HCT116 (cell line): ENCODE measurements at regions not wholly inside any gene's neighbourhood (a gene's known extent, or its start where the extent isn't known, plus 50 kb on each side); places are given as distances from the start of the nearest gene placed in this dataset.

ENCODE experiments used
- ATAC-seq: fragments of 200-7000 bp; cut with Tn5 transposase; 2 replicates; pipeline ENCODE4 v1.9.1; 2020; ENCODE audit warnings: mild to moderate bottlenecking, moderate library complexity
- BruUV-seq: library from RNA; stranded (reverse); fragments of 400-500 nt; replicated peaks from 2 replicates; lab custom pipeline; 2021; lab: Mats Ljungman, UMichigan
- CTCF ChIA-PET: fragments of 300-600 bp; sonication (Branson Sonifier 250); formaldehyde crosslinking; loops from one replicate; lab custom pipeline; 2021; ENCODE audit warnings: antibody characterized with exemption; lab: Charles Lee
- POLR2A ChIA-PET: fragments of 300-600, 350-600 bp; sonication (Branson Sonifier 250); formaldehyde crosslinking; loops from one replicate; lab custom pipeline; 2021; ENCODE audit warnings: antibody characterized with exemption; lab: Charles Lee
- RAD21 ChIA-PET, 2 experiments: fragments of 300-600 bp; sonication (Branson Sonifier 250); formaldehyde crosslinking; loops; one replicate each; lab custom pipeline; 2023; ENCODE audit warnings: low total read pairs in 2 of 2; ENCODE audit not compliant: uncharacterized antibody in 2 of 2, unreplicated experiment in 2 of 2, low non-redundant PET in 1 of 2; lab: Charles Lee
- DNase-seq: peaks from one replicate; pipeline ENCODE4 v3.0.0-alpha.2; 2010; ENCODE audit warnings: low read depth, low spot score
- H2AFZ ChIP-seq: fragments of 200-600 bp; shearing (Covaris generic), sonication (generic); 2 replicates; pipeline ENCODE4 v1.6.1; 2017; ENCODE audit warnings: low read depth, mixed run types, mixed read lengths, antibody characterized with exemption, low read length; ENCODE audit not compliant: poor library complexity, severe bottlenecking
- H3K27ac ChIP-seq: 2 replicates; pipeline ENCODE4 v1.5.1; 2012; ENCODE audit warnings: low read depth, low read length
- H3K27me3 ChIP-seq: fragments of 200-600 bp; sonication (generic); 2 replicates; pipeline ENCODE4 v1.6.1; 2016; ENCODE audit warnings: mixed run types, low read length, mixed read lengths; ENCODE audit not compliant: insufficient read depth
- H3K36me3 ChIP-seq, 2 experiments: fragments of 200-500 bp in 1 of 2; fragments of 200-600 bp in 1 of 2; sonication (Bioruptor generic) in 1 of 2; sonication (generic) in 1 of 2; 2 replicates each; pipeline versions ENCODE4 v1.5.1 to v1.6.1; 2014 to 2016; ENCODE audit warnings: low read length in 2 of 2, inconsistent platforms in 1 of 2, mixed read lengths in 1 of 2, mixed run types in 1 of 2; ENCODE audit not compliant: insufficient read depth in 2 of 2, control insufficient read depth in 1 of 2
- H3K4me1 ChIP-seq, 2 experiments: fragments of 200-600 bp in 1 of 2; sonication (generic) in 1 of 2; 2 replicates each; pipeline versions ENCODE4 v1.5.1 to v1.6.1; 2012 to 2017; ENCODE audit warnings: low read length in 2 of 2, inconsistent platforms in 1 of 2, mild to moderate bottlenecking in 1 of 2, mixed read lengths in 1 of 2, mixed run types in 1 of 2, moderate library complexity in 1 of 2; ENCODE audit not compliant: insufficient read depth in 2 of 2, control insufficient read depth in 1 of 2
- H3K4me2 ChIP-seq: fragments of 200-600 bp; sonication (generic); 2 replicates; pipeline ENCODE4 v1.6.1; 2017; ENCODE audit warnings: mixed run types, low read length, mixed read lengths
- H3K4me3 ChIP-seq, 2 experiments: fragments of 200-600 bp in 1 of 2; sonication (generic) in 1 of 2; replicated peaks in 1 of 2; 2 replicates each; pipeline ENCODE4 v1.5.1; 2011 to 2016; ENCODE audit warnings: low read length in 2 of 2, control low read depth in 1 of 2, low read depth in 1 of 2, mild to moderate bottlenecking in 1 of 2, mixed read lengths in 1 of 2, mixed run types in 1 of 2
- H3K79me2 ChIP-seq: fragments of 200-600 bp; sonication (generic); 2 replicates; pipeline ENCODE4 v1.6.1; 2017; ENCODE audit warnings: mild to moderate bottlenecking, mixed run types, low read length, moderate library complexity, mixed read lengths; ENCODE audit not compliant: insufficient read depth
- H3K9ac ChIP-seq: fragments of 200-600 bp; sonication (generic); 2 replicates; pipeline ENCODE4 v1.6.1; 2016; ENCODE audit warnings: low read length, mixed read lengths
- H3K9me2 ChIP-seq: fragments of 200-600 bp; sonication (generic), shearing (Covaris generic); 2 replicates; pipeline ENCODE4 v1.6.1; 2017; ENCODE audit warnings: mixed run types, mild to moderate bottlenecking, moderate library complexity; ENCODE audit not compliant: insufficient read depth
- H3K9me3 ChIP-seq, 2 experiments: fragments of 200-500 bp in 1 of 2; fragments of 200-600 bp in 1 of 2; sonication (Bioruptor generic) in 1 of 2; sonication (generic) in 1 of 2; 2 replicates each; pipeline ENCODE4 v1.6.1; 2014 to 2017; ENCODE audit warnings: low read length in 2 of 2, mixed read lengths in 2 of 2, inconsistent platforms in 1 of 2, low read depth in 1 of 2, mild to moderate bottlenecking in 1 of 2, mixed run types in 1 of 2, moderate library complexity in 1 of 2; ENCODE audit not compliant: control insufficient read depth in 1 of 2, insufficient read depth in 1 of 2
- H4K20me1 ChIP-seq: fragments of 200-600 bp; sonication (generic), shearing (Covaris generic); 2 replicates; pipeline ENCODE4 v1.6.1; 2017; ENCODE audit warnings: mixed run types, mild to moderate bottlenecking, moderate library complexity; ENCODE audit not compliant: insufficient read depth
- CBX3 ChIP-seq: IDR thresholded peaks from 2 replicates; pipeline ENCODE4 v1.6.1; 2012; ENCODE audit warnings: low read depth
- ELF1 ChIP-seq: IDR thresholded peaks from 2 replicates; pipeline ENCODE4 v1.6.1; 2012; ENCODE audit warnings: low read depth, borderline replicate concordance
- EZH2phosphoT487 ChIP-seq: fragments of 200-600 bp; IDR thresholded peaks from 2 replicates; pipeline ENCODE4 v1.6.1; 2018; ENCODE audit warnings: antibody characterized with exemption, borderline replicate concordance
- FOSL1 ChIP-seq: IDR thresholded peaks from 2 replicates; pipeline ENCODE4 v1.6.1; 2012; ENCODE audit warnings: low read depth
- POLR2A ChIP-seq: IDR thresholded peaks from 2 replicates; pipeline ENCODE4 v1.7.0; 2011; ENCODE audit warnings: borderline replicate concordance; ENCODE audit not compliant: insufficient read depth, insufficient read length; ENCODE audit errors: extremely low read depth
- RAD21 ChIP-seq: IDR thresholded peaks from 2 replicates; pipeline ENCODE4 v1.6.1; 2012; ENCODE audit warnings: low read depth, mild to moderate bottlenecking
- SIN3A ChIP-seq: IDR thresholded peaks from 2 replicates; pipeline ENCODE4 v1.6.1; 2012; ENCODE audit warnings: low read depth
- SP1 ChIP-seq: IDR thresholded peaks from 2 replicates; pipeline ENCODE4 v1.6.1; 2012; ENCODE audit warnings: low read depth
- SRF ChIP-seq: IDR thresholded peaks from 2 replicates; pipeline ENCODE4 v1.6.1; 2012; ENCODE audit warnings: low read depth
- TCF7L2 ChIP-seq: IDR thresholded peaks from 2 replicates; pipeline ENCODE4 v1.7.0; 2011; ENCODE audit warnings: borderline replicate concordance, inconsistent platforms; ENCODE audit not compliant: insufficient read depth, insufficient read length; ENCODE audit errors: extremely low read depth
- YY1 ChIP-seq: IDR thresholded peaks from 2 replicates; pipeline ENCODE4 v1.6.1; 2011; ENCODE audit warnings: low read length, low read depth, moderate library complexity, mild to moderate bottlenecking; ENCODE audit not compliant: insufficient replicate concordance; ENCODE audit errors: extremely low read depth
- ZFX ChIP-seq: fragments of 450-650 bp; IDR thresholded peaks from 2 replicates; pipeline ENCODE4 v1.6.1; 2017
- ZNF274 ChIP-seq: fragments of 200-500 bp; sonication (Bioruptor generic); IDR thresholded peaks from 2 replicates; pipeline ENCODE4 v1.6.1; 2014; ENCODE audit warnings: mild to moderate bottlenecking, low read depth, low read length, inconsistent platforms
- intact Hi-C: fragments of 100-400 bp; cut with micrococcal nuclease; formaldehyde crosslinking; loops from 2 replicates; pipeline ENCODE4 v1.10.0; 2022

DNA sequence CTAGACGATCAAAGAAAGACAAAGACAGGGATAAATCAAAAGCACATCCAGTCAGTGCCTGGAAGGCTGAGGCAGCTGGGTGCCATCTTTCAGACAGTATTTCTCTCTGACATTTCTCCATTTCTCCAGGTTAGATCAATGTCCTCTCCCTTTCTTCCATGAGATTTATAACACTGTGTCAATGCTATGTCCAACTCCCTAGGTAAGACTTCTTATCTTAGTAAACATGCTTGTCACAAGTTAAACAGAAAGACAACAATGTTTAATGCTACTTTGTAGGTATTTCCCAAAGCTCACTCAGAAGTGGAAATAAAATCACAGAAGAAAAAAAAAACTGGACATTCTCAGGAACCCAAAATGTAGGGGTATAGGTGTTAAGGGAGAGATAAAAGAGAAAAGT lies 113.9 kb downstream of the GPR63 start:
- H3K27me3 ChIP-seq, result no peaks in the 10 kb centered on the region
- POLR2A ChIA-PET, result no interaction called here
- H4K20me1 ChIP-seq, result no peaks in the 10 kb centered on the region
- H3K9me3 ChIP-seq, result no peaks in the 10 kb centered on the region
- H2AFZ ChIP-seq, result no peak overlapping the region
- no peak for ATAC-seq
- TF ChIP-seq ZFX, result no peak
- TF ChIP-seq SRF, result no peak
- no peak for TF ChIP-seq SP1
- no peak for TF ChIP-seq ZNF274
- no peak for TF ChIP-seq ELF1
- no peak for TF ChIP-seq FOSL1
- TF ChIP-seq TCF7L2, result no peak
- TF ChIP-seq RAD21, result no peak
- TF ChIP-seq YY1, result no peak
- no peak for TF ChIP-seq CBX3
- TF ChIP-seq SIN3A, result no peak
- no peak for TF ChIP-seq EZH2phosphoT487
- no peak for TF ChIP-seq POLR2A
- TF ChIP-seq, all 23 proteins: peak for 0
- ChIA-PET RAD21 (no interaction called here), CTCF (no interaction called here)
- H3K4me3 ChIP-seq, result no peak overlapping the region
- H3K79me2 ChIP-seq, result no peaks in the 10 kb centered on the region
- no peaks in the 10 kb centered on the region for H3K36me3 ChIP-seq
- H3K9me2 ChIP-seq, result no peaks in the 10 kb centered on the region
- intact Hi-C loops, result no loop called here
- H3K4me2 ChIP-seq, result no peak overlapping the region
- H3K27ac ChIP-seq, result no peak overlapping the region
- no TSS peak for BruUV-seq
- H3K9ac ChIP-seq, result no peak overlapping the region
- no peaks in the 10 kb centered on the region for H3K4me1 ChIP-seq
- DNase-seq, result no peak

DNA sequence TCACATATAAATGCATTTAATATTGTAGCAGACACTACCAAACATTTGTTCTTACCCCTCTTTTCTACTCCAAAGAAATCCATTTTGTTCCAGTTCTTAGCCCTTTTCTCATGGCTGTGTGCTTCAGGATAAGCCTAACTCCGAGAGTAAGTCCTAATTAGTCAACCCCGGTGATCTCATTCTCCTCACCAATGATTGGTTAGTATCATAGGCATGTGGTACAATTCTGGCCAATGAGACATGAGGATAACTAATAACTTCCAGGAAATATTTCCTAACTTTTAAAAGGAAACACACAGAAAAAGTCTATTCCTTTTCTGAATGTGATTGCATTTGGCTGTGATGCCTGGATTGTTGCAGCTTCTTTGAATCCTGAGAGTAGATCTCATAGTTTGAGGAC lies 116.0 kb downstream of the GPR63 start:
- no peak overlapping the region for H3K9ac ChIP-seq
- no peak for ATAC-seq
- TF ChIP-seq EZH2phosphoT487 (no peak), YY1 (no peak)
- no peaks in the 10 kb centered on the region for H3K79me2 ChIP-seq
- H3K27ac ChIP-seq, result no peak overlapping the region
- H3K9me2 ChIP-seq, result no peaks in the 10 kb centered on the region
- DNase-seq, result no peak
- H2AFZ ChIP-seq, result no peak overlapping the region
- CTCF ChIA-PET, result no interaction called here
- intact Hi-C loops, result no loop called here
- H4K20me1 ChIP-seq, result no peaks in the 10 kb centered on the region
- POLR2A ChIA-PET, result no interaction called here
- no peaks in the 10 kb centered on the region for H3K27me3 ChIP-seq
- H3K9me3 ChIP-seq, result no peaks in the 10 kb centered on the region
- H3K4me2 ChIP-seq, result no peak overlapping the region
- BruUV-seq, result no TSS peak
- H3K4me1 ChIP-seq, result no peaks in the 10 kb centered on the region
- H3K36me3 ChIP-seq, result no peaks in the 10 kb centered on the region
- RAD21 ChIA-PET, result no interaction called here
- H3K4me3 ChIP-seq, result no peak overlapping the region
